ENCODE measurements at regions not wholly inside any gene's neighbourhood (a gene's known extent, or its start where the extent isn't known, plus 50 kb on each side); places are given as distances from the start of the nearest gene placed in this dataset.

DNA sequence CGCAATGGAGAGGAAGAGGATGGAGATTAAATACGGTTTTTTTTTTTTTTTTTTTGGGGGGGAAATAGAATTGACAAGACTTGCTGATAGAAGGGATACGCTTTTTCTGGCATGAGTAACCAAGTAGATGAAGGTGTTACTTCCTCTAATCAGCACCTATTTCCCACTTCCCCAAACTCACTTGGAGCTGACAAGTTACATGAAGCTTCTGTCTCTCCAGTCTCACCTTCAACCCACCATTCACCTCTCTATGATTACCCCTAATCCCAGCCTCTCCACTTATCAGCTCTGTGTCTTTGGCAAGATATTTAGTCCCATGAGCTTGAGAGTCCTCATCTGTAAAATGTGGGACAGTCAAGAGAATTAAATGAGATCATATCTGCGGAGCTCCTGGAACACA lies 185.9 kb upstream of the HS3ST3A1 start:
- ATAC-seq (no peak), DNase-seq (no peak)
- H3K4me1 ChIP-seq, result no peaks in the 10 kb centered on the region
- intact Hi-C loops (cut with DNase I), result no loop called here
- no peaks in the 10 kb centered on the region for H3K36me3 ChIP-seq
- no peaks in the 10 kb centered on the region for H3K9me3 ChIP-seq
- TF ChIP-seq, protein P1, sequence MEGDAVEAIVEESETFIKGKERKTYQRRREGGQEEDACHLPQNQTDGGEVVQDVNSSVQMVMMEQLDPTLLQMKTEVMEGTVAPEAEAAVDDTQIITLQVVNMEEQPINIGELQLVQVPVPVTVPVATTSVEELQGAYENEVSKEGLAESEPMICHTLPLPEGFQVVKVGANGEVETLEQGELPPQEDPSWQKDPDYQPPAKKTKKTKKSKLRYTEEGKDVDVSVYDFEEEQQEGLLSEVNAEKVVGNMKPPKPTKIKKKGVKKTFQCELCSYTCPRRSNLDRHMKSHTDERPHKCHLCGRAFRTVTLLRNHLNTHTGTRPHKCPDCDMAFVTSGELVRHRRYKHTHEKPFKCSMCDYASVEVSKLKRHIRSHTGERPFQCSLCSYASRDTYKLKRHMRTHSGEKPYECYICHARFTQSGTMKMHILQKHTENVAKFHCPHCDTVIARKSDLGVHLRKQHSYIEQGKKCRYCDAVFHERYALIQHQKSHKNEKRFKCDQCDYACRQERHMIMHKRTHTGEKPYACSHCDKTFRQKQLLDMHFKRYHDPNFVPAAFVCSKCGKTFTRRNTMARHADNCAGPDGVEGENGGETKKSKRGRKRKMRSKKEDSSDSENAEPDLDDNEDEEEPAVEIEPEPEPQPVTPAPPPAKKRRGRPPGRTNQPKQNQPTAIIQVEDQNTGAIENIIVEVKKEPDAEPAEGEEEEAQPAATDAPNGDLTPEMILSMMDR (IDR thresholded peaks at IDR 0.05), result no peak
- no peak for TF ChIP-seq POLR2A (IDR thresholded peaks at IDR 0.05)
- H3K27me3 ChIP-seq, result no peaks in the 10 kb centered on the region
- WGBS (ENCODE audit: insufficient coverage, low coverage, low lambda C conversion rate, missing lambda C conversion rate), result 71% methylated on average over 4 of the region's 4 CpGs
- H3K4me3 ChIP-seq, result no peak overlapping the region
- no peak overlapping the region for H3K27ac ChIP-seq

DNA sequence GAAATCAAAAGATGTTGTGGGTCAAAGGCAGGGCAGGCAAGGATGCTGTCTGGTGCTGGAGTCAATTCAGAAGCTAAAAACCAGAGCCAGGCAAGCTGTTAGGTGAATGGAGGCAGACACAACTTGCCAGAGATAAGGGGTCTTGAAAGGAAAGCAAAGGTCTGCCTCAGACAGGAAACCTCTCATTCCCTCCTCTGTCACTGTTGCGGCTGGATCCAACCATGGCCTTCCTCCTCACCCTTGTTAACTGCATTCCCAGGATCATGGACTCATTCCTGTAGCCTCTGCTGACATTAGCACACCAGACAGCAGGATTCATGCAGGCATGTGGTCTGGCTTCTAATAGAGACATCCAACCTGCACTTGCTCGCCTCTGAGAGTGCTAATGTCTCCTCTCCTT lies 186.7 kb upstream of the HS3ST3A1 start:
- TF ChIP-seq, protein P1 (IDR thresholded peaks at IDR 0.05), result no peak
- TF ChIP-seq POLR2A (IDR thresholded peaks at IDR 0.05), result no peak
- Histone ChIP-seq H3K4me1 (no peaks in the 10 kb centered on the region), H3K27me3 (no peaks in the 10 kb centered on the region), H3K4me3 (no peak overlapping the region), H3K36me3 (no peaks in the 10 kb centered on the region), H3K9me3 (no peaks in the 10 kb centered on the region), H3K27ac (no peak overlapping the region)
- ATAC-seq, result no peak
- WGBS (ENCODE audit: insufficient coverage, low coverage, low lambda C conversion rate, missing lambda C conversion rate), result 15% methylated on average over 1 of the region's 2 CpGs
- intact Hi-C loops (cut with DNase I), result no loop called here
- DNase-seq, result no peak

DNA sequence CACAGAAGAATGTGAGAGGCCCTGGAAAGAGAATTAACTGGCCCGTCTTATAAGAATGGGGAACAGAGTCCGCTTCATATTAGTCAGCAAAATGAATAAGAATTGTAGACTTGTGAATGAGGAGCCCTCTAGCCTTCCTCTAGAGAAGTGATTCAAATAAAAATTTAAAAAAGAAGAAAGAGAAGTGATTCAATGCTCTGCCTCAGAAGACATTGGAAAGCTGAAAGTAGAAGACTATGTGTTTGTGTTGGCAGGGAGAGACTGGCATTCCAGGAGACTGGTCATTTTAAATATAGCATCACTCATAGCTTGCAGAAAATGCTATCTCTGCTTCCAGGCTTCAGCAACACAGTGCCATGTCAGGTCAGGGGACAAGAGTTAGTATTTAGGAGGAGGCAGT lies 190.6 kb upstream of the HS3ST3A1 start:
- ATAC-seq, result no peak
- no peak for DNase-seq
- WGBS (ENCODE audit: insufficient coverage, low coverage, low lambda C conversion rate, missing lambda C conversion rate), result 57% methylated on average over 2 of the region's 2 CpGs
- intact Hi-C loops (cut with DNase I), result no loop called here
- H3K36me3 ChIP-seq, result no peaks in the 10 kb centered on the region
- H3K9me3 ChIP-seq, result no peaks in the 10 kb centered on the region
- no peaks in the 10 kb centered on the region for H3K4me1 ChIP-seq
- H3K4me3 ChIP-seq, result no peak overlapping the region
- no peak overlapping the region for H3K27ac ChIP-seq
- TF ChIP-seq, protein P1 (IDR thresholded peaks at IDR 0.05), result no peak
- no peak for TF ChIP-seq POLR2A (IDR thresholded peaks at IDR 0.05)
- no peaks in the 10 kb centered on the region for H3K27me3 ChIP-seq

DNA sequence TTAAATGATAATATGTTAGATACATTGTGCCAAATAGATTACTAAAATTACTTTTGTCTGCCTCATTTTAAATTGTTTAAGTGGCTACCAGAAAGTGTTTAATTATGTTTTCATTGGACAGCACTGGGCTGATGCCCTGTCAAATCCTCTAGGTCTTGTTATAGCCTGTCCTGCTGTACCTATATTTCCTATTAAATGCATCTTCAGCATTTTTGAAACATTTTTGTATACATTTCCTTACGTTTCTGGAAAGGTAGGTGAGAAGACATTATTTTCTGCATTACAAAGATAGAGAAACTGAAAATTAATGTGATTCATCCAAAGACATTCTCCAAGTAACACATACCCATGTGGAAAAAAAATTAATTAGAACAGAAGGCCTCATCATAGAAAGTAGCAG lies 192.2 kb upstream of the HS3ST3A1 start:
- intact Hi-C loops (cut with DNase I), result no loop called here
- no peak for ATAC-seq

DNA sequence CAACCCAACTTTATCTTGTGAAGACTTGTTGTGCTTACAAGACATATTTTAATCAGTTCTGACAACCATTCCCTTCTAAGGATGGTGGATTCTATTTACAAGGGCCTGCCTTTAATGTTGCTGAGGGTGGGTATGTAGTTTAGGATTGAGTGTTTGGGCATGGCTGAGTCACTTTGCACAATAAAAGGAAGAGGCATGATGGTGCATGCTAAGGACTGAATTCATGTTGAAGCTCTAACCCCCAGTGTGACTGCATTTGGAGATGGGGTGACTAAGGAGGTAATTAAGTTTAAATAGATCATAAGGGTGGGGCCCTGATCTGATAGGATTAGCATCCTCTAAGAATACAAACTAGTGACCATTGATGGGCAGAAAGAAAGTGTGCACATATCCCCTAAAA lies 196.1 kb upstream of the HS3ST3A1 start:
- no peak for DNase-seq
- no peak overlapping the region for H3K27ac ChIP-seq
- no peaks in the 10 kb centered on the region for H3K4me1 ChIP-seq
- H3K36me3 ChIP-seq, result no peaks in the 10 kb centered on the region
- H3K9me3 ChIP-seq, result no peaks in the 10 kb centered on the region
- intact Hi-C loops (cut with DNase I), result no loop called here
- H3K4me3 ChIP-seq, result no peak overlapping the region
- no peak for ATAC-seq
- no peak for TF ChIP-seq POLR2A (IDR thresholded peaks at IDR 0.05)
- H3K27me3 ChIP-seq, result no peaks in the 10 kb centered on the region

More for the DNA sequence above, 192.2 kb upstream of the HS3ST3A1 start:
- Histone ChIP-seq H3K4me3 (no peak overlapping the region), H3K4me1 (no peaks in the 10 kb centered on the region), H3K27ac (no peak overlapping the region), H3K36me3 (no peaks in the 10 kb centered on the region), H3K27me3 (no peaks in the 10 kb centered on the region), H3K9me3 (no peaks in the 10 kb centered on the region)
- no peak for DNase-seq
- 56% methylated on average over 1 of the region's 1 CpG for WGBS (ENCODE audit: insufficient coverage, low coverage, low lambda C conversion rate, missing lambda C conversion rate)
- TF ChIP-seq POLR2A (IDR thresholded peaks at IDR 0.05), result no peak
- TF ChIP-seq, protein P1 (IDR thresholded peaks at IDR 0.05), result no peak

All from right lobe of liver (tissue), 6 donors.